CD4-positive, alpha-beta T cell treated with Interleukin-4 for 4 hours (primary cell): ENCODE measurements at regions not wholly inside any gene's neighbourhood (a gene's known extent, or its start where the extent isn't known, plus 50 kb on each side); places are given as distances from the start of the nearest gene placed in this dataset.
"Not testable (repeated sequence)": the region's sequence is repeated elsewhere in the genome, so short reads cannot be mapped to it uniquely, and the experiment has no call there.

Experiments
- DNase-seq: peaks from one replicate; pipeline ENCODE4 v3.0.0-alpha.2; 2020

- DNase-seq: no peak
Measured at GRCh38 chr3:110646496-110646895, 425.1 kb upstream of the NECTIN3 start.

- DNase-seq: no peak
Measured at GRCh38 chr3:110647586-110647985, 424.0 kb upstream of the NECTIN3 start.

- DNase-seq: no peak
Measured at GRCh38 chr3:110650741-110651140, 420.9 kb upstream of the NECTIN3 start.

GRCh38 chr3:110654843-110655502, 416.6 kb upstream of the NECTIN3 start:
- no peak for DNase-seq

GRCh38 chr3:110656394-110657025, 415.1 kb upstream of the NECTIN3 start:
- no peak for DNase-seq

- DNase-seq: no peak
Measured at GRCh38 chr3:110664148-110664547, 407.5 kb upstream of the NECTIN3 start.

- DNase-seq: no peak
Measured at GRCh38 chr3:110666495-110666894, 405.1 kb upstream of the NECTIN3 start.

- no peak for DNase-seq
Measured at GRCh38 chr3:110667216-110667615, 404.4 kb upstream of the NECTIN3 start.

GRCh38 chr3:110670407-110670806, 401.2 kb upstream of the NECTIN3 start:
- no peak for DNase-seq

GRCh38 chr3:110677506-110677905, 394.1 kb upstream of the NECTIN3 start:
- DNase-seq: no peak

GRCh38 chr3:110679285-110679684, 392.3 kb upstream of the NECTIN3 start:
- no peak for DNase-seq

- DNase-seq: no peak
Measured at GRCh38 chr3:110680450-110680849, 391.2 kb upstream of the NECTIN3 start.

- DNase-seq: no peak
Measured at GRCh38 chr3:110684466-110684865, 387.1 kb upstream of the NECTIN3 start.

GRCh38 chr3:110685630-110686029, 386.0 kb upstream of the NECTIN3 start:
- DNase-seq: no peak

- no peak for DNase-seq
Measured at GRCh38 chr3:110686701-110687100, 384.9 kb upstream of the NECTIN3 start.

GRCh38 chr3:110687138-110687537, 384.5 kb upstream of the NECTIN3 start:
- DNase-seq: no peak

- DNase-seq: no peak
Measured at GRCh38 chr3:110697961-110698360, 373.7 kb upstream of the NECTIN3 start.

- not testable (repeated sequence) for DNase-seq
Measured at GRCh38 chr3:110704332-110704731, 367.3 kb upstream of the NECTIN3 start.

GRCh38 chr3:110708156-110708555, 363.5 kb upstream of the NECTIN3 start:
- DNase-seq: no peak

- no peak for DNase-seq
Measured at GRCh38 chr3:110710156-110710555, 361.5 kb upstream of the NECTIN3 start.

- DNase-seq: no peak
Measured at GRCh38 chr3:110710603-110711002, 361.0 kb upstream of the NECTIN3 start.

GRCh38 chr3:110711130-110711832, 360.3 kb upstream of the NECTIN3 start:
- no peak for DNase-seq

GRCh38 chr3:110711851-110712516, 359.6 kb upstream of the NECTIN3 start:
- DNase-seq: no peak

- no peak for DNase-seq
Measured at GRCh38 chr3:110727056-110727455, 344.6 kb upstream of the NECTIN3 start.
